Osteocyte (in vitro differentiated cells): ENCODE measurements at regions not wholly inside any gene's neighbourhood (a gene's known extent, or its start where the extent isn't known, plus 50 kb on each side); places are given as distances from the start of the nearest gene placed in this dataset.
"Not testable (repeated sequence)": the region's sequence is repeated elsewhere in the genome, so short reads cannot be mapped to it uniquely, and the experiment has no call there.

Experiments
- DNase-seq: peaks from one replicate; pipeline ENCODE4 v3.0.0; 2021; ENCODE audit warnings: mixed read lengths; ENCODE audit not compliant: unreplicated experiment; ENCODE audit errors: extremely low spot score
- H3K27ac Mint-ChIP-seq: one replicate; pipeline ENCODE4 v1.8.0; 2021; ENCODE audit warnings: mild to moderate bottlenecking, mixed read lengths; ENCODE audit not compliant: unreplicated experiment
- H3K27me3 Mint-ChIP-seq: one replicate; pipeline ENCODE4 v1.8.0; 2021; ENCODE audit warnings: mixed read lengths; ENCODE audit not compliant: unreplicated experiment
- H3K36me3 Mint-ChIP-seq: one replicate; pipeline ENCODE4 v1.8.0; 2021; ENCODE audit warnings: mixed read lengths; ENCODE audit not compliant: unreplicated experiment
- H3K4me1 Mint-ChIP-seq: one replicate; pipeline ENCODE4 v1.8.0; 2021; ENCODE audit warnings: mixed read lengths; ENCODE audit not compliant: unreplicated experiment
- H3K4me3 Mint-ChIP-seq: one replicate; pipeline ENCODE4 v1.8.0; 2021; ENCODE audit warnings: mild to moderate bottlenecking, moderate library complexity, mixed read lengths; ENCODE audit not compliant: unreplicated experiment
- H3K9me3 Mint-ChIP-seq: one replicate; pipeline ENCODE4 v1.8.0; 2021; ENCODE audit warnings: mixed read lengths; ENCODE audit not compliant: unreplicated experiment
- TF ChIP-seq, protein P1 (sequence below): fragments of 200-600 bp; sonication (generic); IDR thresholded peaks from 2 replicates; pipeline ENCODE4 v1.5.0; 2021; ENCODE audit warnings: antibody characterized with exemption, mild to moderate bottlenecking, moderate library complexity

DNA sequence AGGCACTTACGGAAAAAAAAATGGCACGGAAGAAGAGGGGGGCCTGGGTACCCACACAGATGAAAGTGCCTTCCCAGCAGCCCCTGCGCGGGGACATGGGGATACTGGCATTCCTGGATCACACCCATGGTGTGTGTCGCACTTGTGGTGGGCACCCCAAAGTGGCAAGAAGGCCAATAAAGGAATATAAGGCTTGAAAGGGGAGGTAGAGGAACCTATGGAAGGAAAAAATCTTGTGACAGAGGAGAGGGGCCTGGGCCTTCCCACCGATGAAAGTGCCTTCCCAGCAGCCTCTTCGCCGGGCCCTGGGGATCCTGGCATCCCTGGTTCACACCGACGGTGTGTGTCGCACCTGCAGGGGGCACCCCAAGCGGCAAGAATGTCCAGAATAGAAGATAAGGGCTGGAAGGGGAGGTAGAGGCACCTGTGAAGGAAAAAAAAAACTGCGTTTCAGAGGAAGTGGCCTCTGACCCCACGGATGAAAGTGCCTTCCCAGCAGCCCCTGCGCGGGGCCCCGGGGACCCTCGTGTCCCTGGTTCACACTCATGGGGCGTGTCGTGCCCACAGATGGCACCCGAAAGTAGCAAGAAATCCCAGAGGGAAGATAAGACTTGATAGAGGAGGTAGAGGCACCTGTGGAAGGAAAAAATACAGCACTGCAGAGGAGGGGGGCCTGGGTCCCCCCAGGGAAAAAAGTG, 284.0 kb downstream of the ALG10 start:
- Mint-ChIP-seq H3K4me1 (no peaks in the 10 kb centered on the region), H3K9me3 (peaks cover 65% of the 10 kb centered on the region)
- no peak for DNase-seq

DNA sequence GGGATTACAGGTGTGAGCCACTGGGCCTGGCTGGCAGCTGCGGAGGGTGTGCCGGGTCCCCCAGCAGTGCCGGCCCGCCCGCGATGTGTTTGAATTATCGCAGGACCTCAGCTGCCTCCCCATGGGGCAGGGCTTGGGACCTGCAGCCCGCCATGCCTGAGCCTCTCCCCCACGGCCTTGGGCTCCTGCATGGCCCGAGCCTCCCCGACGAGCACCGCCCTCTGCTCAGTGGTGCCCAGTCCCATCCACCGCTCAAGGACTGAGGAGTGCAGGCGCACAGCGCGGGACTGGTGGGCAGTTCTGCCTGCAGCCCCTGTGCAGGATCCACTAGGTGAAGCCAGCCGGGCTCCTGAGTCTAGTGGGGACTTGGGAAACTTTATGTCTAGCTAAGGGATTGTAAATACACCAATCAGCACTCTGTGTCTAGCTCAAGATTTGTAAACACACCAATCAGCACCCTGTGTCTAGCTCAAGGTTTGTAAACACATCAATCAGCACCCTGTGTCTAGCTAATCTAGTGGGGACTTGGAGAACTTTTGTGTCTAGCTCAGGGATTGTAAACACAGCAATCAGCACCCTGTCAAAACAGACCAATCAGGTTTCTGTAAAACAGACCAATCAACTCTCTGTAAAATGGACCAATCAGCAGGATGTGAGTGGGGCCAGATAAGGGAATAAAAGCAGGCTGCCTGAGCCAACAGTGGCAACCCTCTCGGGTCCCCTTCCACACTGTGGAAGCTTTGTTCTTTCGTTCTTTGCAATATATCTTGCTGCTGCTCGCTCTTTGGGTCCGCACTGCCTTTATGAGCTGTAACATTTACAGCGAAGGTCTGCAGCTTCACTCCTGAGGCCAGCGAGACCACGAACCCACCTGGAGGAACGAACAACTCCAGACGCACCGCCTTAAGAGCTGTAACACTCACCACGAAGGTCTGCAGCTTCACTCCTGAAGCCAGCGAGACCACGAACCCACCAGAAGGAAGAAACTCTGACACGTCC, 287.8 kb downstream of the ALG10 start:
- H3K27me3 Mint-ChIP-seq, result not testable (repeated sequence)

More for the DNA sequence above, 284.0 kb downstream of the ALG10 start:
- Mint-ChIP-seq H3K4me3 (no peak overlapping the region), H3K27ac (no peak overlapping the region), H3K27me3 (no peaks in the 10 kb centered on the region), H3K36me3 (no peaks in the 10 kb centered on the region)
- TF ChIP-seq, protein P1, sequence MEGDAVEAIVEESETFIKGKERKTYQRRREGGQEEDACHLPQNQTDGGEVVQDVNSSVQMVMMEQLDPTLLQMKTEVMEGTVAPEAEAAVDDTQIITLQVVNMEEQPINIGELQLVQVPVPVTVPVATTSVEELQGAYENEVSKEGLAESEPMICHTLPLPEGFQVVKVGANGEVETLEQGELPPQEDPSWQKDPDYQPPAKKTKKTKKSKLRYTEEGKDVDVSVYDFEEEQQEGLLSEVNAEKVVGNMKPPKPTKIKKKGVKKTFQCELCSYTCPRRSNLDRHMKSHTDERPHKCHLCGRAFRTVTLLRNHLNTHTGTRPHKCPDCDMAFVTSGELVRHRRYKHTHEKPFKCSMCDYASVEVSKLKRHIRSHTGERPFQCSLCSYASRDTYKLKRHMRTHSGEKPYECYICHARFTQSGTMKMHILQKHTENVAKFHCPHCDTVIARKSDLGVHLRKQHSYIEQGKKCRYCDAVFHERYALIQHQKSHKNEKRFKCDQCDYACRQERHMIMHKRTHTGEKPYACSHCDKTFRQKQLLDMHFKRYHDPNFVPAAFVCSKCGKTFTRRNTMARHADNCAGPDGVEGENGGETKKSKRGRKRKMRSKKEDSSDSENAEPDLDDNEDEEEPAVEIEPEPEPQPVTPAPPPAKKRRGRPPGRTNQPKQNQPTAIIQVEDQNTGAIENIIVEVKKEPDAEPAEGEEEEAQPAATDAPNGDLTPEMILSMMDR, result no peak

DNA sequence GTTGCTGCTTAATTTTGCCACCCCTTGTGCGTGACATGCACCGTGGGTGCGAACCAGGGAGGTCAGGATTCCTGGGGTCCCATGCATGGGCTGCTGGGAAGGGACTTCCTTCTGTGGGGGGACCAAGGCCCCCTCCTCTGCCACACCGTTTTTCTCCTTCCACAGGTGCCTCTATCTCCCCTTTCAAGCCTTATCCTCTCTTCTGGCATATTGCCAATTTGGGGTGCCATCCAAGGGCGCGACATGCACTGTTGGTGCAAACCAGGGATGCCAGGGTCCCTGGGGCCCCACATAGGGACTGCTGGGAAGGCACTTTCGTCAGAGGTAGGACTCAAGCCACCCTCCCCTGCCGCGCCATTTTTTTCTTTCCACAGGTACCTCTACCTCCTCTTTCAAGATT, 289.0 kb downstream of the ALG10 start:
- Mint-ChIP-seq H3K9me3 (peaks cover 69% of the 10 kb centered on the region), H3K36me3 (peaks cover 1% of the 10 kb centered on the region), H3K4me1 (no peaks in the 10 kb centered on the region), H3K27ac (no peak overlapping the region), H3K4me3 (no peak overlapping the region), H3K27me3 (no peaks in the 10 kb centered on the region)
- no peak for DNase-seq
- TF ChIP-seq, protein P1, result no peak

More for the DNA sequence above, 287.8 kb downstream of the ALG10 start:
- peaks cover 76% of the 10 kb centered on the region for H3K9me3 Mint-ChIP-seq
- not testable (repeated sequence) for H3K27ac Mint-ChIP-seq, H3K4me1 Mint-ChIP-seq, H3K36me3 Mint-ChIP-seq, DNase-seq, H3K4me3 Mint-ChIP-seq

DNA sequence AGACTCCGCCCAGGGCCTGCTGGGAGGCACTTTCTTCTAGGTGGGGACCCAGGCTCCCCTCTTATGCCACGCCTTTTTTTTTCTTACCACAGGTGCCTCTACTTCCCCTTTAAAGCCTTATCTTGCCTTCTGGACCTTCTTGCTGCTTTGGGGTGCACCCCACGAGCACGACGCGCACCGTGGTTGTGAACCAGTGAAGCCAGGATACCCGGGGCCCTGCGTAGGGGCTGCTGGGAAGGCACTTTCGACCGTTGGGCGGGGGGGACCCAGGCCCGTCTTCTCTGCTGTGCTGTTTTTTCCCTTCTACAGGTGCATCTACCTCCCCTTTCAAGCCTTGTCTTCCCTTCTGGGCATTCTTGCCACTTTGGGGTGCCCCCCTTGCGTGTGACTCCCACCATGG, 305.4 kb downstream of the ALG10 start:
- H3K27me3 Mint-ChIP-seq, result no peaks in the 10 kb centered on the region
- TF ChIP-seq, protein P1, result no peak
- H3K27ac Mint-ChIP-seq, result no peak overlapping the region
- no peak overlapping the region for H3K4me3 Mint-ChIP-seq
- no peaks in the 10 kb centered on the region for H3K4me1 Mint-ChIP-seq
- peaks cover 57% of the 10 kb centered on the region for H3K9me3 Mint-ChIP-seq
- DNase-seq, result no peak
- H3K36me3 Mint-ChIP-seq, result no peaks in the 10 kb centered on the region

DNA sequence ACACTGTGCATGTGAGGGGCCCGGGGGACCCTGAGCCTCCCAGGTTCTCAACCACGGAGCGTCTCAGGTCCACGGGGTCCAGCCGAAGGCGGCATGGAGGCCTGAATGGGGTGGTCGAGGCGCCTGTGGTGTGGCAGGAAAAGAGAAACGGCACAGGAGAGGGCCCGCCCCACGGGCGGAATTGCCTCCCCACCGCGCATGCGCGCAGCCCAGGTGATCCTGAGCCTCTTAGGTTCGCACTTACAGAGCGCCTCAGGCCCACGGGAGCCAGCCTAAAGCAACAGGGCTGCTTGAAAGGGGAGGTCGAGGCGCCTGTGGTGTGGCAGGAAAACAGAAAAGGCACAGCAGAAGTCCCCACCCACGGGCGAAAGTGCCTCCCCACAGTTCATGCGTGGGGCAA, 311.0 kb downstream of the ALG10 start:
- Mint-ChIP-seq H3K4me1 (no peaks in the 10 kb centered on the region), H3K4me3 (no peak overlapping the region), H3K27me3 (no peaks in the 10 kb centered on the region), H3K27ac (no peak overlapping the region), H3K36me3 (no peaks in the 10 kb centered on the region), H3K9me3 (peaks cover 13% of the 10 kb centered on the region)
- no peak for DNase-seq
- TF ChIP-seq, protein P1, result no peak
